GM18502 (cell line): ENCODE measurements at regions not wholly inside any gene's neighbourhood (a gene's known extent, or its start where the extent isn't known, plus 50 kb on each side); places are given as distances from the start of the nearest gene placed in this dataset.
"Not testable (repeated sequence)": the region's sequence is repeated elsewhere in the genome, so short reads cannot be mapped to it uniquely, and the experiment has no call there.

Source experiments
- ATAC-seq: cut with Tn5 transposase; IDR thresholded peaks from one replicate; pipeline ENCODE4 v1.9.1; 2021; ENCODE audit warnings: mild to moderate bottlenecking; ENCODE audit not compliant: unreplicated experiment, poor library complexity

- ATAC-seq: no peak
Measured at GRCh38 chr6:19690325-19691075, 146.7 kb upstream of the ID4 start.

DNA sequence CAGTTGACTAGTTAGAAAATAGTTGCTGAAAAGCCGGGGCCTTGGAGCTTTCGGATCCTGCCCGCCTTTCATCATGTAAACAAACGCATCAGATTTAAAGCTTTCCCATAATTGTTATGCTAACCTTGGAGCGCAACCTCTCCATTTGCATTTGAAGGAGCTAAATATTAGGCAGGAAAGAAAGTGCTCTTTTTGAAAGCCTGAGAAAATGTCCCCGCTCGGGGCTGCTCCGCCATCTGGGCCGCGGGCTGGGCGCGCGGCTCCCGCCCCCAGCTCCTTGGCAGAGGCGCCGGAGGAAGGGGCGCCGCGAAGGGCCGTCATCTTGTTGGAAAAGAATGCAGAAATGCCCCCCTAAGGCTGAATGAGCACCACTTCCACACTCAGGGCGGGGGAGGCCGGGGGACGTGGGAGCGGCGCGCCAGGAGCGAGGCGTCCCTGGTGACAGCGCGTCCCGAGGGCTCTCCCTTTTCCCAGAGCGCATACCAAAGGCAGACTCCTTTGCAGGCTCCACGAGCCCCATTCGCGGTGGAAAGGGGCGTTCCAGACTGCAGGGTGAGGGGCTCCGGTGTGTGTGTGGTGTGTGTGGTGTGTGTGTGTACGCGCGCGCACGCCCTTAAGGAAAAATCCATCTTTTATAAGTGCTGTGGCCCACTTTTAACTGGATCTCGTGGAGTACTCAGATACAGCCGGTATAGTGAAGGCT, 145.6 kb upstream of the ID4 start:
- ATAC-seq: no peak

GRCh38 chr6:19692506-19693298, 144.5 kb upstream of the ID4 start:
- no peak for ATAC-seq

DNA sequence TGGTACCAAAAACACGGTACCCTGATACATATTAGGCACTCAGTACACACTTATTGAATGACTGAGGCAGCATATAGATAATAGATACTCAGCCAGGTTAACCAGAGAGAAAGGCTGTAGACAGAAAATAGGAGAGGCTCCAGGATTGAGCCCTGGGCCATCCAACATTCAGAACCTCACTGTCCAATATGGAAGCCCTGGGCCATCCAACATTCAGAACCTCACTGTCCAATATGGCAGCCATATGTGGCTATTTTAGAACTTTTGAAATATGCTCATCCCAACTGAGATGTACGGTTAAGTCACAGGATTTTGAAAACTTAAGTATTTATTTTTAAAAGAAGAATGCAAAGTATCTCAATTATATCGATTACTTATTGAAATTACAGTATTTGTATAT, 142.5 kb upstream of the ID4 start:
- no peak for ATAC-seq

DNA sequence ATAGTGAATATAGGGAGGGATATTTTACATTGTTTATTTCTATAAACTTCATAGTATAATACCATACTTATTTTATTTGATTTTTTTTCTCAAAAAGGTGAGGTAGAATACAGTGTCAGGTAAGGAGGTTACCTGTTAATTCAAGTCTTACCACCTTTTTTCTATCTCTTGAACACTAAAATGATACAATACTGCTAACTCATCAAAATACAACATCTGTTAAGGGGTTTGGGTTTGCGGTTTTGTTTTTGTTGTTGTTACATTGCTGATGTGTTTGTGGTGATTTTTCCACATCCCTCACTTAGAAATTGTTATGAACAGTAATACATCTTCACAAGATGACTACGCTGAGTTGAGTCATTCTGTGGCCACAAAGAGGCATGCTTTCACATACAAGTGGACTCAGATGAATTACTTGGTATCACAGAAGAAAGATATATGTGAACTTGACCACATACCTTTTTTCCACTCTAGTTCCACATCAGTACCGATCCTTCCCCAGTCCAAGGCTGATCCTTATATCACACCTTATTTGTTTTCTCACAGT, 139.4 kb upstream of the ID4 start:
- no peak for ATAC-seq

DNA sequence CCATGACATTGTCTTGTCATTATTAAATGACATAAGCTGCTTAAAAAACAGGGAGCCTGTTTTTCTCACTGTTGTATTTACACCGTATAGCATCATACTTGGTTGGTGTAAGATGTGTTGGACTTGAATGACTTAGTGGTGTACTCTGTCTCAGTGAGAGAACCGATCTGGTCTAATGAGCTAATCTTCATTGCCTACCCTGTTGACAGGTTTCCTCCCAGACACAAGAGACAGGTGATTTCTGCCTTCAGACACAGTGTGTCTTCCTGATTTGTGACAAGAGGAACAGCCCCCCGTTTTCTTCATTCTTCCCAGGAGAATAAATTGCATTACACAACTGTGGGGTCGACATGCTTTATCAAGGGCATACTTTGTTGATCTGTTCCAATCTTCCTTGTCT, 137.2 kb upstream of the ID4 start:
- no peak for ATAC-seq

- no peak for ATAC-seq
Measured at GRCh38 chr6:19705606-19706005, 131.6 kb upstream of the ID4 start.

DNA sequence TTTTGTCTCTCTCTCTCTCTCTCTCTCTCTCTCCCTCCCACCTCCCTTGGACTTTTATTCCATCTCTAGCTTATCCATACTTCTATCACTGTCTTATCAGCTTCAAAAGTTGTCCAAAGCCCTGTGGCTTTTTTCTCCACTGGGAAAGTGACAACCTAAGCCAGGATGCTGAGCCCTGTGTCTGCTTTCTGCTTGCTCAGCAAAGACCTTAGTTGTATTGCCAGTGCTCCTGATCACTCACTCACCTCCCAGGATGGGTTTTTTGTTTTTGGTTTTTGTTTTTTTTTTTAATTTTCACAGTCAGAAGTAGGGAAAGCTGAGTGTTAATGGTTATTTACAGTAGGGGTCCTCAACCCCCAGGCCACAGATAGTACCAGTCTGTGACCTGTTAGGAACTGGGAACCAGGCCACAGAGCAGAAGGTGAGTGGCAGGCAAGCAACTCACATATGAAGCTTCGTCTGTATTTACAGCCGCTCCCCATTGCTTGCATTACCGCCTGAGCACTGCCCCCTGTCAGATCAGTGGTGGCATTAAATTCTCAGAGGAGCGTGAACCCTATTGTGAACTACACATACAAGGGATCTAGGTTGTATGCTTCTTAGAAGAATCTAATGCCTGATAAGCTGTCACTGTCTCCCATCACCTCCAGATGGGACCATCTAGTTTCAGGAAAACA, 125.0 kb upstream of the ID4 start:
- no peak for ATAC-seq

DNA sequence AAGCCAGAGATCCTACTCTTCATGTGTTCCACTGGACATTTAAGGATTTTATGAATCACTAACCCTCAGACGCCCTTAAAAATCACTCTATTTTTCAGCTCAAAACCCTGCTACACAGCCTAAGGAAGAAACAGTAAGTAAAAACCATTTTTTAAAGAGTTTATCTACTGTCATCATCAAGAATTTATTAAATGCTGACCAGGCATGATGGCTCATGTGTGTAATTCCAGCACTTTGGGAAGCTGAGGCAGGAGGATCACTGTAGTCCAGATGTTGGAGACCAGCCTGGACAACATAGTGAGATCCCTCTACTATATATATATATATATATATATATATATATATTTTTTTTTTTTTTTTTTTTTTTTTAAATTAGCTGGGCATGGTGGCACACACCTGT, 124.2 kb upstream of the ID4 start:
- no peak for ATAC-seq

DNA sequence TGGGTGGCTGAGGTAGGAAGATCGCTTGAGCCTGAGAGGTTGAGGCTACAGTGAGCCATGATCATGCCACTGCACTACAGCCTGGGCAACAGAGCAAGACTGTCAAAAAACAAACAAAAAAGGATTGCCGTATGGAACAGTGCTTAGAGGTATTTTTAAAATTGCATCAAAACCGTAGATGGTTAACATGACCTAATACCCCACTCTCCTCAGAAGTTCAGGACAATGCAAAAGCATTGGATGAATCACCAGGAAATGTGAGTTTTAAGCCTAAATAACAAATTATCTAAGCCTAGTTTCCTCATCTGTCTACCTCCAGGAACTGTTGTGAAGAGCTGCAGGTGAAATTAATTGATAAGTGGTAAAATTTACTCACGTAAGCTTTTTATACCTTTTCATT, 123.8 kb upstream of the ID4 start:
- ATAC-seq: no peak

- no peak for ATAC-seq
Measured at GRCh38 chr6:19713984-19714383, 123.2 kb upstream of the ID4 start.

GRCh38 chr6:19714434-19715166, 122.6 kb upstream of the ID4 start:
- ATAC-seq: no peak

DNA sequence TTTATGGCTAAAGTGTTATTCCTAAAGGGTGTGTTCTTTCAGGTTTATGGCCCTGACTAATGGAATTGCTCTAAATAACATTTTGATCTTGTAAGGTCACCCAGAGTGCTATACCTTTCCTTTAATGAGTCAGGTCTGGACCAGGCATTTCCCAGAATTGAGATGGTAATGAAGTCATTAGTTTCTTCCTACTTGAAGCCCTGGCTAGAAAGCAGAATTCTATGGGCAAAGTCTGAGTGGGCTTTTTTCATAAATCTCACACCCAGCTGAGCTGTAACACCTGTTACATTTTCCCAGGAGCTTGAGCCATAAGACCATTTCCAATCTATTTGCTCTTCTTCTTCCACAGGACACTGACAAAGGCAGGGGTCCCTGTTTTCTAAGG, 122.0 kb upstream of the ID4 start:
- ATAC-seq: no peak

DNA sequence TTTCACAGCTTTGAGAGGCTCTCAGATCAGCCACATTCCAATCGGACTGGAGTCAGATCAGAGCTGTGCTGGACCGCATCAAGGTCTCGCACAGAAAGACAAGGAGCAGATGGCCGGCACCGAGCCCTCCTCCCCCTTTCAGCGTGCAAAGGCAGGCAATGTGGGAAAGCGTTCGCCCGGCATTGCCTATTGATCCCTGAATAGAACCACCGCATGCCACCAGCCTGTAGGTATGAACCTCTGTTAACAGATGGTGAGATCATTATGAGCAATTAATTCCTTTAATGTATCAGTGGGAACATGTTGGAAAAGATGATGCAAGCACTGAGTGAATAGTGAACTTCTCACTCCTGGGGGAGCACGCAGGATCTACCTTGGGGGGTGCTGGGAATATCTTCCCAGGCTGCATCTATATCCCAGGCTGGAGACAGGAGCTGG, 117.5 kb upstream of the ID4 start:
- ATAC-seq: no peak

DNA sequence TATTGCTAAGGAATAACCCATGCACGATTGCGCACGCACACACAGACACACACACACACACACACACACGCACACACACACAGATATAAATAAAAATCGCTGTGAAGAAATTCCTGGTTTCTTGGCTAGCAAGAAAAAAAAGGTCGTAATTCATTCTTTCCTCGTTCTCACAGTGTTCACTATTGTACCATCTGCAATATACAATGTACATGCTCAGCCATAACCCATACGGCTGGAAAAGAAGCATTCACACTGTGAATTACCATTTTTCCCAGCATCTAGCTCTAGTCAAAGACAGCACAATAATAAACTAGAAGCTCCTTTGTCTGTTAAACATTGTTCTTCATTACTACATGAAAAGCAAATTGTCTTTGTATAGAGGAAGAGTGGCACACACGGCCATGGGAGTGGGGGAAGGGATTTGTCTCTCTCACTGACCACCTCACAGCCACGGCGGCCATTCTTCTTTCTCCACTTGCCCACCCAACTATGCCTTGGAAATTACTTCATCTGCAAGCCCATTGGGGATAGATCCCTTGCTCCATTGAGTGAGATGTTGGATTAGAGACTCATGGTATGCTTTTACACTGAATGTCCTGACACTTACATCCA, 115.3 kb upstream of the ID4 start:
- ATAC-seq: no peak

- no peak for ATAC-seq
Measured at GRCh38 chr6:19722999-19723398, 114.2 kb upstream of the ID4 start.

GRCh38 chr6:19723545-19723944, 113.6 kb upstream of the ID4 start:
- ATAC-seq: no peak

- ATAC-seq: not testable (repeated sequence)
Measured at GRCh38 chr6:19725436-19725835, 111.7 kb upstream of the ID4 start.

DNA sequence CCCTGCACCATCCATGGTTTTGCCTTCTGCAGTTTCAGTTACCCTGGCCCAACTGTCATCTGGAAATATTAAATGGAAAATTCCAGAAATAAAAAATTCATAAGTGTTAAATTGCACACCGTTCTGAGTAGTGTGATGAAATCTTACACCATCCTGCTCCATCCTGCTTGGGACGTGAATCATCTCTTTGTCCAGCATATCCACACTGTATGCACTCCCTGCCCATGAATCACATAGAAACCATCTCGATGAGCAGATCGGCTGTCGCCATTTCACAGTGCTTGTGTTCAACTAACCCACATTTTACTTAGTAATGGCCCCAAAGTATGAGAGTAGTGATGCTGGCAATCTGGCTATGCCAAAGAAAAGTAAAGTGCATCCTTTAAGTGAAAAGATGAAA, 105.9 kb upstream of the ID4 start:
- no peak for ATAC-seq
